ENCODE measurements at regions not wholly inside any gene's neighbourhood (a gene's known extent, or its start where the extent isn't known, plus 50 kb on each side); places are given as distances from the start of the nearest gene placed in this dataset.
"Not testable (repeated sequence)": the region's sequence is repeated elsewhere in the genome, so short reads cannot be mapped to it uniquely, and the experiment has no call there.

- ATAC-seq = no peak
- H3K4me1 Mint-ChIP-seq (ENCODE audit: low read depth) = peaks cover 42% of the 10 kb centered on the region
These were observed 80.9 kb upstream of the TAB2 start for GRCh38 chr6:149236589-149236988.

GRCh38 chr6:149237464-149237863, 80.0 kb upstream of the TAB2 start:
- ATAC-seq (no peak), DNase-seq (no peak)
- Mint-ChIP-seq H3K4me3 (no peak overlapping the region), H3K4me1 (ENCODE audit: low read depth) (peaks cover 33% of the 10 kb centered on the region), H3K9me3 (peaks cover 13% of the 10 kb centered on the region), H3K36me3 (ENCODE audit: insufficient read depth) (no peaks in the 10 kb centered on the region), H3K27me3 (ENCODE audit: low read depth) (no peaks in the 10 kb centered on the region)

More at GRCh38 chr6:149236589-149236988, 80.9 kb upstream of the TAB2 start:
- no peaks in the 10 kb centered on the region for H3K36me3 Mint-ChIP-seq (ENCODE audit: insufficient read depth)
- no peaks in the 10 kb centered on the region for H3K27me3 Mint-ChIP-seq (ENCODE audit: low read depth)
- H3K9me3 Mint-ChIP-seq = peaks cover 13% of the 10 kb centered on the region
- DNase-seq = no peak
- H3K4me3 Mint-ChIP-seq = no peak overlapping the region

- DNase-seq (no peak), ATAC-seq (no peak)
- H3K4me3 Mint-ChIP-seq = no peak overlapping the region
- peaks cover 14% of the 10 kb centered on the region for H3K4me1 Mint-ChIP-seq (ENCODE audit: low read depth)
- H3K36me3 Mint-ChIP-seq (ENCODE audit: insufficient read depth) = no peaks in the 10 kb centered on the region
- H3K9me3 Mint-ChIP-seq = peaks cover 13% of the 10 kb centered on the region
- no peaks in the 10 kb centered on the region for H3K27me3 Mint-ChIP-seq (ENCODE audit: low read depth)
These were observed 77.8 kb upstream of the TAB2 start for GRCh38 chr6:149239573-149240209.

GRCh38 chr6:149242883-149243282, 74.6 kb upstream of the TAB2 start:
- Mint-ChIP-seq H3K4me1 (ENCODE audit: low read depth) (peaks cover 14% of the 10 kb centered on the region), H3K27me3 (ENCODE audit: low read depth) (no peaks in the 10 kb centered on the region), H3K4me3 (no peak overlapping the region), H3K9me3 (peaks cover 13% of the 10 kb centered on the region), H3K36me3 (ENCODE audit: insufficient read depth) (no peaks in the 10 kb centered on the region)
- DNase-seq (no peak), ATAC-seq (no peak)

- H3K27me3 Mint-ChIP-seq (ENCODE audit: low read depth) = no peaks in the 10 kb centered on the region
- DNase-seq (no peak), ATAC-seq (no peak)
- peaks cover 6% of the 10 kb centered on the region for H3K9me3 Mint-ChIP-seq
- H3K4me3 Mint-ChIP-seq = no peak overlapping the region
- no peaks in the 10 kb centered on the region for H3K36me3 Mint-ChIP-seq (ENCODE audit: insufficient read depth)
- H3K4me1 Mint-ChIP-seq (ENCODE audit: low read depth) = peaks cover 25% of the 10 kb centered on the region
These were observed 73.4 kb upstream of the TAB2 start for GRCh38 chr6:149244105-149244504.

GRCh38 chr6:149246691-149247384, 70.7 kb upstream of the TAB2 start:
- Mint-ChIP-seq H3K36me3 (ENCODE audit: insufficient read depth) (no peaks in the 10 kb centered on the region), H3K9me3 (no peaks in the 10 kb centered on the region), H3K27me3 (ENCODE audit: low read depth) (no peaks in the 10 kb centered on the region), H3K4me1 (ENCODE audit: low read depth) (peaks cover 33% of the 10 kb centered on the region), H3K4me3 (peak overlapping the region; percentile 20)
- no peak for ATAC-seq
- no peak for DNase-seq

- ATAC-seq = no peak
- Mint-ChIP-seq H3K4me3 (no peak overlapping the region), H3K4me1 (ENCODE audit: low read depth) (peaks cover 33% of the 10 kb centered on the region), H3K9me3 (no peaks in the 10 kb centered on the region), H3K27me3 (ENCODE audit: low read depth) (no peaks in the 10 kb centered on the region), H3K36me3 (ENCODE audit: insufficient read depth) (no peaks in the 10 kb centered on the region)
- DNase-seq = no peak
These were observed 70.1 kb upstream of the TAB2 start for GRCh38 chr6:149247385-149247763.

GRCh38 chr6:149248263-149248662, 69.2 kb upstream of the TAB2 start:
- H3K9me3 Mint-ChIP-seq; H3K4me3 Mint-ChIP-seq; DNase-seq; H3K27me3 Mint-ChIP-seq (ENCODE audit: low read depth); ATAC-seq; H3K36me3 Mint-ChIP-seq (ENCODE audit: insufficient read depth): not testable (repeated sequence)
- peaks cover 33% of the 10 kb centered on the region for H3K4me1 Mint-ChIP-seq (ENCODE audit: low read depth)

GRCh38 chr6:149248693-149249369, 68.7 kb upstream of the TAB2 start:
- Mint-ChIP-seq H3K9me3 (no peaks in the 10 kb centered on the region), H3K4me3 (no peak overlapping the region), H3K36me3 (ENCODE audit: insufficient read depth) (no peaks in the 10 kb centered on the region), H3K27me3 (ENCODE audit: low read depth) (no peaks in the 10 kb centered on the region), H3K4me1 (ENCODE audit: low read depth) (peaks cover 32% of the 10 kb centered on the region)
- no peak for DNase-seq
- ATAC-seq = peak; percentile 21 to 69

- Mint-ChIP-seq H3K36me3 (ENCODE audit: insufficient read depth) (no peaks in the 10 kb centered on the region), H3K27me3 (ENCODE audit: low read depth) (no peaks in the 10 kb centered on the region), H3K4me1 (ENCODE audit: low read depth) (peaks cover 30% of the 10 kb centered on the region), H3K9me3 (no peaks in the 10 kb centered on the region), H3K4me3 (no peak overlapping the region)
- ATAC-seq = no peak
- DNase-seq = no peak
These were observed 67.8 kb upstream of the TAB2 start for GRCh38 chr6:149249370-149250357.

- peaks cover 32% of the 10 kb centered on the region for H3K4me1 Mint-ChIP-seq (ENCODE audit: low read depth)
- DNase-seq (no peak), ATAC-seq (no peak)
- no peaks in the 10 kb centered on the region for H3K9me3 Mint-ChIP-seq
- H3K36me3 Mint-ChIP-seq (ENCODE audit: insufficient read depth) = no peaks in the 10 kb centered on the region
- no peak overlapping the region for H3K4me3 Mint-ChIP-seq
- no peaks in the 10 kb centered on the region for H3K27me3 Mint-ChIP-seq (ENCODE audit: low read depth)
These were observed 66.6 kb upstream of the TAB2 start for GRCh38 chr6:149250951-149251350.

- ATAC-seq (no peak), DNase-seq (no peak)
- Mint-ChIP-seq H3K4me1 (ENCODE audit: low read depth) (peaks cover 24% of the 10 kb centered on the region), H3K9me3 (no peaks in the 10 kb centered on the region), H3K36me3 (ENCODE audit: insufficient read depth) (no peaks in the 10 kb centered on the region), H3K27me3 (ENCODE audit: low read depth) (no peaks in the 10 kb centered on the region), H3K4me3 (no peak overlapping the region)
These were observed 64.9 kb upstream of the TAB2 start for GRCh38 chr6:149252622-149253021.

GRCh38 chr6:149254253-149254652, 63.3 kb upstream of the TAB2 start:
- no peak for ATAC-seq
- Mint-ChIP-seq H3K27me3 (ENCODE audit: low read depth) (no peaks in the 10 kb centered on the region), H3K4me1 (ENCODE audit: low read depth) (peaks cover 14% of the 10 kb centered on the region), H3K36me3 (ENCODE audit: insufficient read depth) (no peaks in the 10 kb centered on the region), H3K9me3 (no peaks in the 10 kb centered on the region), H3K4me3 (no peak overlapping the region)
- DNase-seq = no peak

- H3K27me3 Mint-ChIP-seq (ENCODE audit: low read depth) = no peaks in the 10 kb centered on the region
- H3K4me3 Mint-ChIP-seq = no peak overlapping the region
- ATAC-seq (no peak), DNase-seq (no peak)
- no peaks in the 10 kb centered on the region for H3K36me3 Mint-ChIP-seq (ENCODE audit: insufficient read depth)
- H3K4me1 Mint-ChIP-seq (ENCODE audit: low read depth) = peaks cover 34% of the 10 kb centered on the region
- no peaks in the 10 kb centered on the region for H3K9me3 Mint-ChIP-seq
These were observed 57.8 kb upstream of the TAB2 start for GRCh38 chr6:149259753-149260152.

Data from activated T-cell treated with anti-CD3 and anti-CD28 coated beads, Interleukin-2, amount 50 U/mL, for 4 hours (primary cell).